ENCODE measurements at regions not wholly inside any gene's neighbourhood (a gene's known extent, or its start where the extent isn't known, plus 50 kb on each side); places are given as distances from the start of the nearest gene placed in this dataset.

DNA sequence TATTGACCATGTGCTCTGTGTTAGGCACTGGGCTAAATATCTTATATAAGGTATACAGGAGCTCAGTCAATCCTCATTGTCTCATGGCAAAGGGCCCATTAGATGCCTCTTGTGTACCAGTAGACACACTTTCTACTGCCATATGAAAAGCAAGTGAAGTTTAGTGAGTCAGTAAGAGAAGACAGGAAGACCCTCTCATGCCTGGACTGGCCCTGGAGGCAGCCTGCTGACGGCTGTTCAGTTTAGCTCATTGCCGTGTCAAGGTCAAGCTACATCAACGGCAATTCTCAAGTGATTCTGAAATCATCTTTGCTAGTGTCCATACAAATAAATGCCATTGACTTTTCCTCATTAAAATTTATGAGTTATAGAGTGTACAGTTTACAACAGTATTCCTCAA lies 237.9 kb downstream of the IRX1 start:
- POLR2A ChIA-PET, result no interaction called here
- DNase-seq, result no peak
- Histone ChIP-seq H3K27me3 (ENCODE audit: insufficient read depth, low read length, poor library complexity, severe bottlenecking) (no peaks in the 10 kb centered on the region), H3K9me3 (ENCODE audit: low read length) (no peaks in the 10 kb centered on the region), H3K27ac (ENCODE audit: low read depth, low read length) (no peak overlapping the region), H3K36me3 (ENCODE audit: insufficient read depth, low read length) (no peaks in the 10 kb centered on the region), H3K4me3 (ENCODE audit: low read length) (no peak overlapping the region), H3K4me1 (ENCODE audit: insufficient read depth, low read length) (no peaks in the 10 kb centered on the region)
- Mint-ChIP-seq H3K27ac (no peak overlapping the region), H3K4me1 (no peaks in the 10 kb centered on the region), H3K9me3 (peaks cover 0 to 9% (median 8%) of the 10 kb centered on the region in 5 donors), H3K36me3 (peaks cover 0 to 4% (median 2%) of the 10 kb centered on the region in 3 donors), H3K4me3 (no peak overlapping the region), H3K27me3 (no peaks in the 10 kb centered on the region)
- CTCF ChIA-PET, result no interaction called here

DNA sequence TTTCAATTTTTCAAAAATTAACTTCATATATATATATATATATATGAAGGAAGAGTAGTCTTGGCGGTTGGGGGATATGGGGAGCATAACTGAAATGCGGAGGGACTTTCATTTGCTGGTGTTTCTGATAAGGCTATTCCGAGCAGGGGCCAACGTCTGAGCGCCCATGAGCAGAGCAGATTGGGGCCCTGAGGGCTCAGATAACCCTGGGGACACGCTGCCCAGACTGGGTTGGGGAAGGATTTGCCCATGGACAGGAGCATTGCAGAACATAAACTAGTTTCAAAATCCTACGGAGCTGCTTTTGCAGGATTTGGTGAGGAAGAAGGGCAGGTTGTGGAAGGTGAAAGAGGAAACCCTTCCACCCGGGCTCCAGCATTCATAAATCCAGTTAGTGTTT lies 240.2 kb downstream of the IRX1 start:
- H3K27ac Mint-ChIP-seq, result no peak overlapping the region
- Histone ChIP-seq H3K4me3 (ENCODE audit: low read length) (no peak overlapping the region), H3K27me3 (ENCODE audit: insufficient read depth, low read length, poor library complexity, severe bottlenecking) (no peaks in the 10 kb centered on the region), H3K27ac (ENCODE audit: low read depth, low read length) (no peak overlapping the region), H3K9me3 (ENCODE audit: low read length) (no peaks in the 10 kb centered on the region), H3K4me1 (ENCODE audit: insufficient read depth, low read length) (no peaks in the 10 kb centered on the region), H3K36me3 (ENCODE audit: insufficient read depth, low read length) (no peaks in the 10 kb centered on the region)
- H3K4me1 Mint-ChIP-seq, result no peaks in the 10 kb centered on the region
- peaks cover 0 to 9% (median 7%) of the 10 kb centered on the region in 5 donors for H3K9me3 Mint-ChIP-seq
- H3K36me3 Mint-ChIP-seq, result peaks cover 0 to 4% (median 2%) of the 10 kb centered on the region in 3 donors
- ChIA-PET POLR2A (no interaction called here), CTCF (no interaction called here)
- DNase-seq, result no peak
- H3K27me3 Mint-ChIP-seq, result peaks cover 0 to 1% of the 10 kb centered on the region in 2 donors
- no peak overlapping the region for H3K4me3 Mint-ChIP-seq

DNA sequence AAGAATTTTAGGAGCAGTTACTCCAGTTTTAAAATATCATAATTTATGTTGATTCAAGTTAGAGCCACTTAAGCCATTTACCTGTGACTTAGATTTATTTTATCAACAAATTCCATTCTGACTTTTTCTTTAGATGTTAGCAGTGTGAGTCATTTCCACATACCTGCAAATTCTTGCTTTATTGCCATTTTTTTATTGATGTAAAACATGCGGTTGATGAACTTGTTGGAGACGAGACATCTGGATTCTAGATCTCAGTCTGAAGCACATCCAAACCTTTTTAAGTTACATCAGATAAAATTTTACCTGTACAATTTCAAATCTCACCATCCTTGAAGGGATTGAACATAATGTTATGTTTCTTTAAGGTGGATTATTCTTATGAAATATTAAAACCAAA lies 240.9 kb downstream of the IRX1 start:
- Mint-ChIP-seq H3K4me3 (no peak overlapping the region), H3K27ac (no peak overlapping the region), H3K9me3 (peaks cover 0 to 9% (median 5%) of the 10 kb centered on the region in 5 donors), H3K36me3 (peaks cover 0 to 4% (median 2%) of the 10 kb centered on the region in 3 donors), H3K27me3 (peaks cover 0 to 1% of the 10 kb centered on the region in 2 donors), H3K4me1 (no peaks in the 10 kb centered on the region)
- Histone ChIP-seq H3K36me3 (ENCODE audit: insufficient read depth, low read length) (no peaks in the 10 kb centered on the region), H3K27me3 (ENCODE audit: insufficient read depth, low read length, poor library complexity, severe bottlenecking) (no peaks in the 10 kb centered on the region), H3K4me1 (ENCODE audit: insufficient read depth, low read length) (no peaks in the 10 kb centered on the region), H3K9me3 (ENCODE audit: low read length) (no peaks in the 10 kb centered on the region), H3K4me3 (ENCODE audit: low read length) (no peak overlapping the region), H3K27ac (ENCODE audit: low read depth, low read length) (no peak overlapping the region)
- ChIA-PET CTCF (no interaction called here), POLR2A (no interaction called here)
- no peak for DNase-seq

DNA sequence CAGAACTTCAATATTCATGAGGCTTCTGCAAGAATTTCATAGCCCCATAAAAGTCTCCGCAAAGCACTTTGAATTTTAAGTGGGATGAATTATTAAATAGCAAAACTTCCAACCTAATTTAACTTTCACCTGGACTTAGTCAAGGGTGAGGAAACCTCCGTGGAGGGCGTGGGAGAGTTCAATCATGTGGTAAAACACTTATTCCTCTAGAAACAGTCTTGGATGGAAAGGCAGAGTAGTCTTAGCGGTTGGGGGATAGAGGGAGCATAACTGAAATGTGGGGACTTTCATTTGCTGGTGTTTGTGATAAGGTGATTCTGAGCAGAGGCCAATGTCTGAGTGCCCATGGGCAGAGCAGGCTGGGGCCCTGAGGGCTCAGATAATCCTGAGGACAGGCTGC lies 241.9 kb downstream of the IRX1 start:
- no peak overlapping the region for H3K4me3 ChIP-seq (ENCODE audit: low read length)
- H3K9me3 ChIP-seq (ENCODE audit: low read length), result no peaks in the 10 kb centered on the region
- Mint-ChIP-seq H3K4me3 (no peak overlapping the region), H3K9me3 (peaks cover 0 to 8% (median 6%) of the 10 kb centered on the region in 5 donors), H3K27ac (no peak overlapping the region), H3K36me3 (peaks cover 0 to 4% (median 2%) of the 10 kb centered on the region in 3 donors), H3K27me3 (peaks cover 0 to 1% of the 10 kb centered on the region in 2 donors), H3K4me1 (no peaks in the 10 kb centered on the region)
- no peaks in the 10 kb centered on the region for H3K4me1 ChIP-seq (ENCODE audit: insufficient read depth, low read length)
- CTCF ChIA-PET, result no interaction called here
- POLR2A ChIA-PET, result no interaction called here
- no peaks in the 10 kb centered on the region for H3K27me3 ChIP-seq (ENCODE audit: insufficient read depth, low read length, poor library complexity, severe bottlenecking)
- no peak overlapping the region for H3K27ac ChIP-seq (ENCODE audit: low read depth, low read length)
- DNase-seq, result no peak
- H3K36me3 ChIP-seq (ENCODE audit: insufficient read depth, low read length), result no peaks in the 10 kb centered on the region

DNA sequence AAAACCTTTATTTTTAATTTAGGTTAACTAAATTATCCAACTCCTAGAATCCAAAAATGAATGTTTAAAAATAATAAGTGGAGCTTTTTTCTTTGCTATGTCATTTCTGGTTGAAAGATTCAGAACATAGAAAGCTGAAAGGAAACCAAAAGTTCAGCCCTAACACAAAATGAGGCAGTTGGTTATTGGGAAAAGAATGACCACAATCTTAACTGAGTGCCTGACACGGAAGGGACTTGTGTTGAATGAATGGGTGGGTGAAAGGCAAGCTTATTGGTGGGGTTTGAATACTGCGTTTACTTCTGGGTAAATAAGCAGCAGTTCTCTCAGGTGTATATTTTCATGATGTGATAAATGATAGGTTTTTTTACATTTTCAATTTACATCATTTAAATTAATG lies 243.5 kb downstream of the IRX1 start:
- no peaks in the 10 kb centered on the region for H3K27me3 ChIP-seq (ENCODE audit: insufficient read depth, low read length, poor library complexity, severe bottlenecking)
- Mint-ChIP-seq H3K9me3 (peaks cover 0 to 8% (median 6%) of the 10 kb centered on the region in 5 donors), H3K27me3 (peaks cover 0 to 1% of the 10 kb centered on the region in 2 donors), H3K4me3 (no peak overlapping the region), H3K36me3 (peaks cover 0 to 4% (median 2%) of the 10 kb centered on the region in 3 donors), H3K27ac (no peak overlapping the region), H3K4me1 (no peaks in the 10 kb centered on the region)
- CTCF ChIA-PET, result no interaction called here
- H3K36me3 ChIP-seq (ENCODE audit: insufficient read depth, low read length), result no peaks in the 10 kb centered on the region
- no peaks in the 10 kb centered on the region for H3K9me3 ChIP-seq (ENCODE audit: low read length)
- H3K27ac ChIP-seq (ENCODE audit: low read depth, low read length), result no peak overlapping the region
- POLR2A ChIA-PET, result no interaction called here
- no peak for DNase-seq
- no peak overlapping the region for H3K4me3 ChIP-seq (ENCODE audit: low read length)
- H3K4me1 ChIP-seq (ENCODE audit: insufficient read depth, low read length), result no peaks in the 10 kb centered on the region

DNA sequence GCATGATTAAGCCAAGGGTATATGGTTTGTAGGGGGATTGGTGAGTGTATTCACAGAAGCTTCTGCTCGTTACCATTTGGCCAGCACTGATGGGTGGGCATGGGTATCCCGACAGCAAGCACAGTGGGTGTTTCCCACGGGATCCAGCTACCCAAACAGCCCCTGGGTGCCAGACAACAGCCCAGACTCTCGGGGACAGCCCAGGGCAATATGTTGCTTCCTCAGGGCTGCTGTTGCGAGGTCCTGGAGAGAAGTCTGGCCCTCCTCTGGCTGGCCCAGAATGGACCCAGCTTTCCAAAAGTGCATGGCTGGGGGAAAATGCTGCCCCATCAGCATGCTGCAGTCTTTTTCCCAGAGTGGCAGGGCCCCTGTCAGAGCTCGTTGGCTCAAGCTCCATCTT lies 247.0 kb downstream of the IRX1 start:
- Histone ChIP-seq H3K4me1 (ENCODE audit: insufficient read depth, low read length) (no peaks in the 10 kb centered on the region), H3K27ac (ENCODE audit: low read depth, low read length) (no peak overlapping the region), H3K4me3 (ENCODE audit: low read length) (no peak overlapping the region), H3K36me3 (ENCODE audit: insufficient read depth, low read length) (no peaks in the 10 kb centered on the region), H3K27me3 (ENCODE audit: insufficient read depth, low read length, poor library complexity, severe bottlenecking) (no peaks in the 10 kb centered on the region), H3K9me3 (ENCODE audit: low read length) (no peaks in the 10 kb centered on the region)
- no peak overlapping the region for H3K27ac Mint-ChIP-seq
- peaks cover 0 to 4% (median 2%) of the 10 kb centered on the region in 3 donors for H3K36me3 Mint-ChIP-seq
- CTCF ChIA-PET, result no interaction called here
- peaks cover 0 to 7% (median 4%) of the 10 kb centered on the region in 5 donors for H3K9me3 Mint-ChIP-seq
- POLR2A ChIA-PET, result no interaction called here
- no peak for DNase-seq
- H3K4me1 Mint-ChIP-seq, result no peaks in the 10 kb centered on the region
- no peak overlapping the region for H3K4me3 Mint-ChIP-seq
- H3K27me3 Mint-ChIP-seq, result peaks cover 0 to 1% of the 10 kb centered on the region in 2 donors

DNA sequence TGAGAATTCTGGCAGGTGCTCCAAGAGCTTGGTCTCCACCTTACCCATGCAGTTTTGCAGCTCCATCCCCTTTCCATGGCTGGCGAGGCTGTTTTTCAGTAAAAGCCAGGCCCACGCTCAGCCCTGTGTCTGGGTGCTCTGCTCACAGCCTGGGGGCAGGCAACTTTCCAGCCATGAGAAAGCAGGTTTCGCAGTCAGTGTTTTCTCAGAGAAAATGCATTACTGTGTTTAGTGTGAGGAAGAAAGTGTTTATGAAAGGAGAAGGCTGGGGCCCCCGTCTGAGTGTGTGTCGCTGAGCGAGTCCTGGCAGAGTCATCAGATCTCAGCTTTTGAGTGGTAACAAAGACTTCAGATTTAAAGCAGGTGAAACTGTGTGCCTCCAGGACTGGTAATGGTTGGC lies 248.1 kb downstream of the IRX1 start:
- H3K27ac ChIP-seq (ENCODE audit: low read depth, low read length), result no peak overlapping the region
- CTCF ChIA-PET, result no interaction called here
- H3K4me1 ChIP-seq (ENCODE audit: insufficient read depth, low read length), result no peaks in the 10 kb centered on the region
- Mint-ChIP-seq H3K27me3 (peaks cover 0 to 1% of the 10 kb centered on the region in 2 donors), H3K36me3 (no peaks in the 10 kb centered on the region), H3K4me1 (no peaks in the 10 kb centered on the region), H3K9me3 (peaks cover 0 to 6% (median 3%) of the 10 kb centered on the region in 5 donors), H3K27ac (no peak overlapping the region), H3K4me3 (no peak overlapping the region)
- no peak overlapping the region for H3K4me3 ChIP-seq (ENCODE audit: low read length)
- no peaks in the 10 kb centered on the region for H3K27me3 ChIP-seq (ENCODE audit: insufficient read depth, low read length, poor library complexity, severe bottlenecking)
- no peaks in the 10 kb centered on the region for H3K9me3 ChIP-seq (ENCODE audit: low read length)
- H3K36me3 ChIP-seq (ENCODE audit: insufficient read depth, low read length), result no peaks in the 10 kb centered on the region
- DNase-seq, result no peak
- POLR2A ChIA-PET, result no interaction called here

DNA sequence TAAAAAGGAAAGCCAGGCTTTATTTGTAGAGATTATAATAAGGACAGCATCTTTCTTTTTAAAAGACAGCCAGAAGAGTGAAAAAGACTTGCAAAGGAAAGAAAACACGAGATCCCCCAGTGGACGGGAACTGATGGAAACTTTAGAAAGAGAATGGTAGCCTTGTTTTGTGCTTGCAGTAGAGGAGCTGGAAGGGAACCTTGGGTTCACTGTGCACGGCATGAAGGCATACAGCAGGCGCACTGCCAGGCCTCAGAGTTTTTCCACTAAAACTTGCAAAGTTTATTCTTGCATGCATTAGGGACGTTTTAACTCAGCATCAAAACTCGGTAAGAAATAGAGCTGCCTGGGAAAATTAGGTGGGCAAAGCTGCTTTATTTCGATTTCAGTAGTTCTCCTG lies 248.6 kb downstream of the IRX1 start:
- no peak overlapping the region for H3K4me3 Mint-ChIP-seq
- Histone ChIP-seq H3K9me3 (ENCODE audit: low read length) (no peaks in the 10 kb centered on the region), H3K36me3 (ENCODE audit: insufficient read depth, low read length) (no peaks in the 10 kb centered on the region), H3K4me3 (ENCODE audit: low read length) (no peak overlapping the region), H3K27me3 (ENCODE audit: insufficient read depth, low read length, poor library complexity, severe bottlenecking) (no peaks in the 10 kb centered on the region), H3K27ac (ENCODE audit: low read depth, low read length) (no peak overlapping the region), H3K4me1 (ENCODE audit: insufficient read depth, low read length) (no peaks in the 10 kb centered on the region)
- POLR2A ChIA-PET, result no interaction called here
- H3K27me3 Mint-ChIP-seq, result no peaks in the 10 kb centered on the region
- no peak for DNase-seq
- no peaks in the 10 kb centered on the region for H3K4me1 Mint-ChIP-seq
- CTCF ChIA-PET, result no interaction called here
- H3K9me3 Mint-ChIP-seq, result peaks cover 0 to 6% (median 3%) of the 10 kb centered on the region in 5 donors
- H3K27ac Mint-ChIP-seq, result no peak overlapping the region
- no peaks in the 10 kb centered on the region for H3K36me3 Mint-ChIP-seq

DNA sequence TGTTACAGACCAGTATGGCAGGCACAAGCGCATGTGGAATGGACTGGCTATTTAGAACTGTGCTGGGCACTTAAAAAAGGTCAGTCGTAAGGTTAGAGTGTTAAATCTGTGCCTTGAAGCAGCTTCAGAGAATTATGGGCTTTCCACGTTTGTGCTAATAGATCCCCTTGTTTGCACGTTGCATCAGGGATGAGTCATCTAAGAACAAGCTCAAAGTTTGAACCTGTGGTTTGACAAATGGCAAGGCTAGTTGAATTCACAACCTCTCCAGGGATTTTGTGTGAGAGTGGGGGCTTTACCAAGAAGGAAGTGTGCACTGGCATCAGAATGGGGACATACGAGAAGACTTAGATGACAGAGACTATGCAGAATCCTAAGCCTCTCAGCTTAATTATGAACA lies 249.6 kb downstream of the IRX1 start:
- Mint-ChIP-seq H3K36me3 (no peaks in the 10 kb centered on the region), H3K9me3 (peaks cover 0 to 6% (median 3%) of the 10 kb centered on the region in 5 donors), H3K27ac (no peak overlapping the region), H3K27me3 (no peaks in the 10 kb centered on the region), H3K4me1 (no peaks in the 10 kb centered on the region), H3K4me3 (no peak overlapping the region)
- Histone ChIP-seq H3K27ac (ENCODE audit: low read depth, low read length) (no peak overlapping the region), H3K9me3 (ENCODE audit: low read length) (no peaks in the 10 kb centered on the region), H3K27me3 (ENCODE audit: insufficient read depth, low read length, poor library complexity, severe bottlenecking) (no peaks in the 10 kb centered on the region), H3K4me1 (ENCODE audit: insufficient read depth, low read length) (no peaks in the 10 kb centered on the region), H3K4me3 (ENCODE audit: low read length) (no peak overlapping the region), H3K36me3 (ENCODE audit: insufficient read depth, low read length) (no peaks in the 10 kb centered on the region)
- POLR2A ChIA-PET, result no interaction called here
- CTCF ChIA-PET, result no interaction called here
- no peak for DNase-seq

Measured in CD8-positive, alpha-beta memory T cell (primary cell).